Psoas muscle (tissue), 7 donors: ENCODE measurements at regions not wholly inside any gene's neighbourhood (a gene's known extent, or its start where the extent isn't known, plus 50 kb on each side); places are given as distances from the start of the nearest gene placed in this dataset.

Source experiments
- ATAC-seq, 4 donors: fragments of 200-7000 bp; cut with Tn5 transposase; one replicate each; pipeline ENCODE4 v1.9.1; 2020; ENCODE audit warnings: moderate library complexity in 3 of 4, mild to moderate bottlenecking in 2 of 4
- DNase-seq, 2 donors: peaks; one replicate each; pipeline ENCODE4 v3.0.0-alpha.2; 2020
- H3K27ac ChIP-seq: fragments of 200-600 bp; one replicate; pipeline ENCODE4 v1.8.0; 2022
- H3K27me3 ChIP-seq, 3 donors: fragments of 200-600 bp in 1 of 3; one replicate each; pipeline versions ENCODE4 v1.6.1 to v1.8.0; 2013 to 2022; ENCODE audit warnings: low read length in 2 of 3, mild to moderate bottlenecking in 2 of 3, moderate library complexity in 1 of 3; ENCODE audit not compliant: insufficient read depth in 3 of 3
- H3K36me3 ChIP-seq, 2 donors: fragments of 200-600 bp in 1 of 2; one replicate each; pipeline versions ENCODE4 v1.6.1 to v1.8.0; 2013 to 2022; ENCODE audit warnings: low read depth in 1 of 2, mild to moderate bottlenecking in 1 of 2, moderate library complexity in 1 of 2; ENCODE audit not compliant: insufficient read depth in 1 of 2
- H3K4me1 ChIP-seq: fragments of 200-600 bp; one replicate; pipeline ENCODE4 v1.8.0; 2022
- H3K4me3 ChIP-seq: fragments of 200-600 bp; one replicate; pipeline ENCODE4 v1.8.0; 2022; ENCODE audit warnings: mild to moderate bottlenecking
- H3K9me3 ChIP-seq: fragments of 200-600 bp; one replicate; pipeline ENCODE4 v1.8.0; 2022
- CTCF ChIP-seq: fragments of 200-600 bp; IDR thresholded peaks from one replicate; pipeline ENCODE4 v1.8.0; 2022; ENCODE audit warnings: antibody characterized with exemption
- WGBS, 3 donors: extraction: QIAGEN DNeasy Blood & Tissue Kit; methylation state at CpG; one replicate each; pipeline versions ENCODE4 v1.1.6 to v1.1.7; 2013; 5-methylcytosine and 5-hydroxymethylcytosine counted together
- intact Hi-C, 2 donors: fragments of 100-400 bp; cut with DNase I; formaldehyde crosslinking; loops; one replicate each; pipeline versions ENCODE4 v1.11.0 to v1.14.2; 2022
- donor health status: healthy with polysubstance abuse.
- donor health status: DM: no; HTN: no; CAD: no; lungs with moderate emphysema.
- donor health status: Bipolar disorder and iron deficiency.
- donor health status: healthy.
- donor health status: DM: yes; HTN: yes; CAD: no.
- donor health status: DM: no; HTN: no; CAD: no.
- donor health status: DM: yes; HTN: yes; CAD: no.

GRCh38 chr15:27648359-27648758, 450.8 kb downstream of the OCA2 start:
- Histone ChIP-seq H3K27me3 (no peaks in the 10 kb centered on the region), H3K36me3 (no peaks in the 10 kb centered on the region), H3K4me3 (no peak overlapping the region), H3K9me3 (no peaks in the 10 kb centered on the region), H3K4me1 (no peaks in the 10 kb centered on the region), H3K27ac (no peak overlapping the region)
- TF ChIP-seq CTCF, result no peak
- DNase-seq, result no peak
- 20 to 25% (median 23%) methylated on average over 4 of the region's 4 CpGs for WGBS, 3 donors
- intact Hi-C loops, result no loop called here
- ATAC-seq, result no peak

GRCh38 chr15:27646531-27646930, 452.6 kb downstream of the OCA2 start:
- Histone ChIP-seq H3K9me3 (peaks cover 6% of the 10 kb centered on the region), H3K4me1 (no peaks in the 10 kb centered on the region), H3K4me3 (no peak overlapping the region), H3K27me3 (no peaks in the 10 kb centered on the region), H3K27ac (no peak overlapping the region), H3K36me3 (no peaks in the 10 kb centered on the region)
- no peak for ATAC-seq
- no peak for DNase-seq
- TF ChIP-seq CTCF, result no peak
- intact Hi-C loops, result no loop called here
- 40 to 62% (median 48%) methylated on average over 6 of the region's 6 CpGs for WGBS, 3 donors

GRCh38 chr15:27645672-27646071, 453.4 kb downstream of the OCA2 start:
- ATAC-seq (no peak), DNase-seq (no peak)
- Histone ChIP-seq H3K4me1 (no peaks in the 10 kb centered on the region), H3K36me3 (no peaks in the 10 kb centered on the region), H3K4me3 (no peak overlapping the region), H3K27ac (no peak overlapping the region), H3K27me3 (no peaks in the 10 kb centered on the region), H3K9me3 (peaks cover 6% of the 10 kb centered on the region)
- 85 to 87% (median 87%) methylated on average over 3 of the region's 3 CpGs for WGBS, 3 donors
- intact Hi-C loops, result no loop called here
- no peak for TF ChIP-seq CTCF

- Histone ChIP-seq H3K4me3 (no peak overlapping the region), H3K27me3 (no peaks in the 10 kb centered on the region), H3K9me3 (peaks cover 6% of the 10 kb centered on the region), H3K4me1 (no peaks in the 10 kb centered on the region), H3K27ac (no peak overlapping the region), H3K36me3 (no peaks in the 10 kb centered on the region)
- 47 to 66% (median 58%) methylated on average over 1 of the region's 1 CpG for WGBS, 3 donors
- no peak for TF ChIP-seq CTCF
- DNase-seq (no peak), ATAC-seq (no peak)
- intact Hi-C loops, result no loop called here
Observed at GRCh38 chr15:27642981-27643380, 456.1 kb downstream of the OCA2 start.

- intact Hi-C loops, result no loop called here
- ATAC-seq, result no peak
- Histone ChIP-seq H3K36me3 (no peaks in the 10 kb centered on the region), H3K27ac (no peak overlapping the region), H3K9me3 (peaks cover 6% of the 10 kb centered on the region), H3K4me3 (no peak overlapping the region), H3K27me3 (no peaks in the 10 kb centered on the region), H3K4me1 (no peaks in the 10 kb centered on the region)
- no peak for DNase-seq
- WGBS, 3 donors, result 84 to 88% (median 86%) methylated on average over 9 of the region's 9 CpGs
- no peak for TF ChIP-seq CTCF
Observed at GRCh38 chr15:27639595-27639994, 459.5 kb downstream of the OCA2 start.
